ENCODE measurements at regions not wholly inside any gene's neighbourhood (a gene's known extent, or its start where the extent isn't known, plus 50 kb on each side); places are given as distances from the start of the nearest gene placed in this dataset.

DNA sequence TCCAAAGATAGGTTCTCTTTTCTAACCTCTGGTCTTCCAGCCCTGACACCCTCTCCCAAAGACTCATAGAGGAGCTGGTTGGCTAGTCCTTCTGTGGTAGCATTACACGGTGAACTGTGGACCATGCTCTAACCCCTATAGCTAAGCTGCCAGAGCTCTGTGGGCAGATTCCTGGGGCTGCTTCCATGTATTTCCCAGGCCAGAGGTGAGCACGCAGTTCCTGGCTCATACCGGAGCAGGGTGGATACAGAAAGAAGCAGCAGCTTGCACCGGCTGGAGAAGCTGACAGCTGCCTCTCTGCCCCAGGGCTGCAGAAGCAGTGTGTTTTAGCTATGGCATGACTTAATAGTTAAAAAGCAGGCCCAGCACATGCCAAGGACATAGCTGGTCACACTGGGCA is 84.1 kb upstream of the FOXP4 start:
- TF ChIP-seq, protein P1, sequence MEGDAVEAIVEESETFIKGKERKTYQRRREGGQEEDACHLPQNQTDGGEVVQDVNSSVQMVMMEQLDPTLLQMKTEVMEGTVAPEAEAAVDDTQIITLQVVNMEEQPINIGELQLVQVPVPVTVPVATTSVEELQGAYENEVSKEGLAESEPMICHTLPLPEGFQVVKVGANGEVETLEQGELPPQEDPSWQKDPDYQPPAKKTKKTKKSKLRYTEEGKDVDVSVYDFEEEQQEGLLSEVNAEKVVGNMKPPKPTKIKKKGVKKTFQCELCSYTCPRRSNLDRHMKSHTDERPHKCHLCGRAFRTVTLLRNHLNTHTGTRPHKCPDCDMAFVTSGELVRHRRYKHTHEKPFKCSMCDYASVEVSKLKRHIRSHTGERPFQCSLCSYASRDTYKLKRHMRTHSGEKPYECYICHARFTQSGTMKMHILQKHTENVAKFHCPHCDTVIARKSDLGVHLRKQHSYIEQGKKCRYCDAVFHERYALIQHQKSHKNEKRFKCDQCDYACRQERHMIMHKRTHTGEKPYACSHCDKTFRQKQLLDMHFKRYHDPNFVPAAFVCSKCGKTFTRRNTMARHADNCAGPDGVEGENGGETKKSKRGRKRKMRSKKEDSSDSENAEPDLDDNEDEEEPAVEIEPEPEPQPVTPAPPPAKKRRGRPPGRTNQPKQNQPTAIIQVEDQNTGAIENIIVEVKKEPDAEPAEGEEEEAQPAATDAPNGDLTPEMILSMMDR (IDR thresholded peaks at IDR 0.05) = no peak
- TF ChIP-seq POLR2A (IDR thresholded peaks at IDR 0.05) = no peak
